Liver (tissue), 8 donors: ENCODE measurements at regions not wholly inside any gene's neighbourhood (a gene's known extent, or its start where the extent isn't known, plus 50 kb on each side); places are given as distances from the start of the nearest gene placed in this dataset.
A peak's percentile ranks its signal among the peaks of the same experiment; 100 is the strongest.

Experiments used
- DNase-seq: peaks from one replicate; pipeline ENCODE4 v3.0.0-alpha.2; 2017; ENCODE audit warnings: low spot score
- H3K27ac ChIP-seq, 2 donors: one replicate each; pipeline ENCODE4 v1.7.0; 2013; ENCODE audit warnings: inconsistent platforms in 2 of 2, low read length in 2 of 2, control low read depth in 1 of 2, low read depth in 1 of 2, mild to moderate bottlenecking in 1 of 2
- H3K27me3 ChIP-seq, 4 donors: one replicate each; pipeline versions ENCODE4 v1.6.1 to v1.7.0; 2013; ENCODE audit warnings: low read length in 3 of 4, inconsistent platforms in 1 of 4, mild to moderate bottlenecking in 1 of 4, moderate library complexity in 1 of 4; ENCODE audit not compliant: control insufficient read depth in 4 of 4, insufficient read depth in 4 of 4
- H3K36me3 ChIP-seq, 4 donors: one replicate each; pipeline versions ENCODE4 v1.6.1 to v1.7.0; 2013; ENCODE audit warnings: low read length in 3 of 4, mild to moderate bottlenecking in 3 of 4, low read depth in 1 of 4, moderate library complexity in 1 of 4; ENCODE audit not compliant: control insufficient read depth in 4 of 4, insufficient read depth in 3 of 4
- H3K4me1 ChIP-seq, 4 donors: one replicate each; pipeline versions ENCODE4 v1.6.1 to v1.7.0; 2013; ENCODE audit warnings: low read length in 3 of 4, mild to moderate bottlenecking in 3 of 4, moderate library complexity in 1 of 4; ENCODE audit not compliant: control insufficient read depth in 4 of 4, insufficient read depth in 4 of 4
- H3K4me3 ChIP-seq, 3 donors: one replicate each; pipeline versions ENCODE4 v1.6.1 to v1.7.0; 2013; ENCODE audit warnings: low read length in 3 of 3, control low read depth in 1 of 3, low read depth in 1 of 3, mild to moderate bottlenecking in 1 of 3
- H3K9ac ChIP-seq, 2 donors: one replicate each; pipeline ENCODE4 v1.7.0; 2013; ENCODE audit warnings: low read length in 2 of 2, mild to moderate bottlenecking in 2 of 2, moderate library complexity in 2 of 2, control low read depth in 1 of 2, low read depth in 1 of 2
- H3K9me3 ChIP-seq, 4 donors: one replicate each; pipeline versions ENCODE4 v1.6.1 to v1.7.0; 2013; ENCODE audit warnings: low read length in 3 of 4; ENCODE audit not compliant: control insufficient read depth in 4 of 4
- ATF3 ChIP-seq: IDR thresholded peaks from 2 replicates; pipeline ENCODE4 v1.6.1; 2016; ENCODE audit warnings: antibody characterized with exemption
- CTCF ChIP-seq: fragments of 150-350 bp; IDR thresholded peaks from 2 replicates; pipeline ENCODE4 v1.5.1; 2017; ENCODE audit warnings: improper control_type of control experiment, low read depth, low read length; ENCODE audit not compliant: missing input control
- EGR1 ChIP-seq, 2 donors: IDR thresholded peaks; 2 replicates each; pipeline ENCODE4 v1.6.1; 2016 to 2018; ENCODE audit warnings: antibody characterized with exemption in 2 of 2, low read depth in 2 of 2
- FOXA1 ChIP-seq: IDR thresholded peaks from 2 replicates; pipeline ENCODE4 v1.6.1; 2016; ENCODE audit warnings: antibody characterized with exemption
- FOXA2 ChIP-seq: IDR thresholded peaks from 2 replicates; pipeline ENCODE4 v1.6.1; 2016; ENCODE audit warnings: antibody characterized with exemption
- GABPA ChIP-seq, 2 donors: IDR thresholded peaks in 1 of 2; conservative IDR thresholded peaks in 1 of 2; 2 replicates each; pipeline ENCODE4 v1.6.1; 2016; ENCODE audit warnings: antibody characterized with exemption in 2 of 2, mild to moderate bottlenecking in 1 of 2, moderate library complexity in 1 of 2
- HNF4A ChIP-seq, 2 donors: conservative IDR thresholded peaks; 2 replicates each; pipeline ENCODE4 v1.6.1; 2016; ENCODE audit warnings: antibody characterized with exemption in 2 of 2, mild to moderate bottlenecking in 2 of 2
- HNF4G ChIP-seq: IDR thresholded peaks from 2 replicates; pipeline ENCODE4 v1.6.1; 2016; ENCODE audit warnings: antibody characterized with exemption
- JUND ChIP-seq, 2 donors: IDR thresholded peaks; 2 replicates each; pipeline ENCODE4 v1.6.1; 2016; ENCODE audit warnings: antibody characterized with exemption in 2 of 2
- MAX ChIP-seq: IDR thresholded peaks from 2 replicates; pipeline ENCODE4 v1.6.1; 2016; ENCODE audit warnings: antibody characterized with exemption
- NR2F2 ChIP-seq: IDR thresholded peaks from 2 replicates; pipeline ENCODE4 v1.6.1; 2016; ENCODE audit warnings: antibody characterized with exemption
- RAD21 ChIP-seq, 2 donors: IDR thresholded peaks; 2 replicates each; pipeline ENCODE4 v1.6.1; 2016; ENCODE audit warnings: antibody characterized with exemption in 2 of 2, mild to moderate bottlenecking in 2 of 2
- REST ChIP-seq: IDR thresholded peaks from 2 replicates; pipeline ENCODE4 v1.6.1; 2016; ENCODE audit warnings: antibody characterized with exemption, mild to moderate bottlenecking
- RXRA ChIP-seq, 2 donors: IDR thresholded peaks; 2 replicates each; pipeline ENCODE4 v1.6.1; 2017 to 2018; ENCODE audit warnings: antibody characterized with exemption in 2 of 2, mild to moderate bottlenecking in 1 of 2
- SP1 ChIP-seq: IDR thresholded peaks from 2 replicates; pipeline ENCODE4 v1.6.1; 2018; ENCODE audit warnings: antibody characterized with exemption, mild to moderate bottlenecking
- TAF1 ChIP-seq: conservative IDR thresholded peaks from 2 replicates; pipeline ENCODE4 v1.6.1; 2016; ENCODE audit warnings: antibody characterized with exemption, mild to moderate bottlenecking
- YY1 ChIP-seq: IDR thresholded peaks from 2 replicates; pipeline ENCODE4 v1.6.1; 2016; ENCODE audit warnings: antibody characterized with exemption, mild to moderate bottlenecking
- ZBTB33 ChIP-seq: IDR thresholded peaks from 2 replicates; pipeline ENCODE4 v1.6.1; 2016; ENCODE audit warnings: antibody characterized with exemption
- WGBS: extraction: QIAGEN DNeasy Blood & Tissue Kit; methylation state at CpG from one replicate; pipeline ENCODE4 v1.1.7; 2013; 5-methylcytosine and 5-hydroxymethylcytosine counted together
- donor health status: healthy.
- donor health status: healthy.
- donor health status: healthy.
- donor health status: healthy.
- donor health status: healthy.

- H3K36me3 ChIP-seq = no peaks in the 10 kb centered on the region
- peaks cover 19 to 40% (median 28%) of the 10 kb centered on the region in 4 donors for H3K4me1 ChIP-seq
- H3K9me3 ChIP-seq = no peaks in the 10 kb centered on the region
- no peak for TF ChIP-seq ATF3
- TF ChIP-seq MAX = peak; percentile 36
- peak; percentile 39 to 55 for TF ChIP-seq HNF4A (conservative IDR thresholded peaks at IDR 0.05)
- no peak for TF ChIP-seq FOXA1
- no peak for TF ChIP-seq ZBTB33
- peak; percentile 62 for TF ChIP-seq YY1
- peak; percentile 30 for TF ChIP-seq SP1
- TF ChIP-seq CTCF = no peak
- peak in 1 of 2 donors; percentile 22 for TF ChIP-seq RAD21 (IDR thresholded peaks at IDR 0.05)
- no peak for TF ChIP-seq NR2F2
- peak; percentile 64 for TF ChIP-seq REST
- peak; percentile 46 to 69 for TF ChIP-seq RXRA (IDR thresholded peaks at IDR 0.05)
- TF ChIP-seq JUND (IDR thresholded peaks at IDR 0.05) = peak in 1 of 2 donors; percentile 25
- TF ChIP-seq TAF1 = no peak
- no peak for TF ChIP-seq FOXA2
- no peak for TF ChIP-seq GABPA (IDR thresholded peaks at IDR 0.05 in 1 of 2, conservative IDR thresholded peaks at IDR 0.05 in 1 of 2)
- peak; percentile 46 to 66 for TF ChIP-seq EGR1 (IDR thresholded peaks at IDR 0.05; ENCODE audit: low read depth in 2 of 2)
- TF ChIP-seq HNF4G = no peak
- H3K27ac ChIP-seq = peak overlapping the region; percentile 87 to 91
- H3K4me3 ChIP-seq = peak overlapping the region in 1 of 3 donors; percentile 12
- 43% methylated on average over 13 of the region's 13 CpGs for WGBS
- H3K9ac ChIP-seq = no peak overlapping the region
- DNase-seq = no peak
- H3K27me3 ChIP-seq = no peaks in the 10 kb centered on the region
Observed at GRCh38 chr1:9453779-9454418, 85.4 kb upstream of the SLC25A33 start.
